WTC11 (cell line): ENCODE measurements at regions not wholly inside any gene's neighbourhood (a gene's known extent, or its start where the extent isn't known, plus 50 kb on each side); places are given as distances from the start of the nearest gene placed in this dataset.

Experiments used
- GTF2I ChIP-seq: fragments of 250-450 bp; sonication (Bioruptor Pico); conservative IDR thresholded peaks from 2 replicates; pipeline ENCODE4 v1.4.0; 2021; ENCODE audit warnings: mild to moderate bottlenecking
- TCF7 ChIP-seq: sonication (generic); formaldehyde crosslinking; IDR thresholded peaks from 2 replicates; pipeline ENCODE4 v1.8.0; 2022; ENCODE audit warnings: mild to moderate bottlenecking, low read depth, missing genetic modification reagents, moderate library complexity
- ZNF121 ChIP-seq: sonication (generic); formaldehyde crosslinking; IDR thresholded peaks from 2 replicates; pipeline ENCODE4 v1.8.0; 2023; ENCODE audit warnings: missing genetic modification reagents
- TF ChIP-seq, protein P1 (sequence below): sonication (generic); formaldehyde crosslinking; IDR thresholded peaks from 2 replicates; pipeline ENCODE4 v1.8.0; 2023; ENCODE audit warnings: missing genetic modification reagents, mild to moderate bottlenecking, borderline replicate concordance
- TF ChIP-seq, protein P2 (sequence below): sonication (generic); formaldehyde crosslinking; IDR thresholded peaks from 2 replicates; pipeline ENCODE4 v1.8.0; 2023; ENCODE audit warnings: mild to moderate bottlenecking, missing genetic modification reagents
- TF ChIP-seq, protein P3 (sequence below): sonication (generic); formaldehyde crosslinking; IDR thresholded peaks from 2 replicates; pipeline ENCODE4 v1.8.0; 2022; ENCODE audit warnings: mild to moderate bottlenecking, missing genetic modification reagents
- TF ChIP-seq, protein P4 (sequence below): sonication (generic); formaldehyde crosslinking; IDR thresholded peaks from 2 replicates; pipeline ENCODE4 v1.8.0; 2022; ENCODE audit warnings: mild to moderate bottlenecking, missing genetic modification reagents
- TF ChIP-seq, protein P5 (sequence below): sonication (generic); formaldehyde crosslinking; IDR thresholded peaks from 2 replicates; pipeline ENCODE4 v1.8.1; 2022; ENCODE audit warnings: low read depth, missing genetic modification reagents, borderline replicate concordance
- TF ChIP-seq, protein P6 (sequence below): sonication (generic); formaldehyde crosslinking; IDR thresholded peaks from 2 replicates; pipeline ENCODE4 v1.8.0; 2022; ENCODE audit warnings: missing genetic modification reagents

DNA sequence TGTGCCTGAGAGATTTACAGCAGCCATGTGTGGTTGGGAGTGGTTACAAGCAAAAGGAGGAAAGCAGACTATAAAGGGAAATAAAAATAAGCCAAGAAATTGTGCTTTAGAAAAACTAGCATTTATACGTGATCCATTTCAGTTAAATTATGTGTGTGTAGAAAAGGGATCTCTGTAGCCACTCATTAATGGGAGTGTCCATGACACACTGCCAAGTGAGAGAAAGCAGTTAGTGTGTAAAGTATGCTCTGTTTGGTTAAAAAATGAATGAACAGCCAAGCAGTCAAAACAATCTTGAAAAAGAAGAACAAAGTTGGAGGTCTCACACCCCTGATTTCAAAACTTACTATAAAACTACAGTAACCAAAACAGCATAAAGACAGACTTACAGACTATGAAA lies 67.9 kb upstream of the GGTLC1 start (continued):
- TF ChIP-seq, protein P1, sequence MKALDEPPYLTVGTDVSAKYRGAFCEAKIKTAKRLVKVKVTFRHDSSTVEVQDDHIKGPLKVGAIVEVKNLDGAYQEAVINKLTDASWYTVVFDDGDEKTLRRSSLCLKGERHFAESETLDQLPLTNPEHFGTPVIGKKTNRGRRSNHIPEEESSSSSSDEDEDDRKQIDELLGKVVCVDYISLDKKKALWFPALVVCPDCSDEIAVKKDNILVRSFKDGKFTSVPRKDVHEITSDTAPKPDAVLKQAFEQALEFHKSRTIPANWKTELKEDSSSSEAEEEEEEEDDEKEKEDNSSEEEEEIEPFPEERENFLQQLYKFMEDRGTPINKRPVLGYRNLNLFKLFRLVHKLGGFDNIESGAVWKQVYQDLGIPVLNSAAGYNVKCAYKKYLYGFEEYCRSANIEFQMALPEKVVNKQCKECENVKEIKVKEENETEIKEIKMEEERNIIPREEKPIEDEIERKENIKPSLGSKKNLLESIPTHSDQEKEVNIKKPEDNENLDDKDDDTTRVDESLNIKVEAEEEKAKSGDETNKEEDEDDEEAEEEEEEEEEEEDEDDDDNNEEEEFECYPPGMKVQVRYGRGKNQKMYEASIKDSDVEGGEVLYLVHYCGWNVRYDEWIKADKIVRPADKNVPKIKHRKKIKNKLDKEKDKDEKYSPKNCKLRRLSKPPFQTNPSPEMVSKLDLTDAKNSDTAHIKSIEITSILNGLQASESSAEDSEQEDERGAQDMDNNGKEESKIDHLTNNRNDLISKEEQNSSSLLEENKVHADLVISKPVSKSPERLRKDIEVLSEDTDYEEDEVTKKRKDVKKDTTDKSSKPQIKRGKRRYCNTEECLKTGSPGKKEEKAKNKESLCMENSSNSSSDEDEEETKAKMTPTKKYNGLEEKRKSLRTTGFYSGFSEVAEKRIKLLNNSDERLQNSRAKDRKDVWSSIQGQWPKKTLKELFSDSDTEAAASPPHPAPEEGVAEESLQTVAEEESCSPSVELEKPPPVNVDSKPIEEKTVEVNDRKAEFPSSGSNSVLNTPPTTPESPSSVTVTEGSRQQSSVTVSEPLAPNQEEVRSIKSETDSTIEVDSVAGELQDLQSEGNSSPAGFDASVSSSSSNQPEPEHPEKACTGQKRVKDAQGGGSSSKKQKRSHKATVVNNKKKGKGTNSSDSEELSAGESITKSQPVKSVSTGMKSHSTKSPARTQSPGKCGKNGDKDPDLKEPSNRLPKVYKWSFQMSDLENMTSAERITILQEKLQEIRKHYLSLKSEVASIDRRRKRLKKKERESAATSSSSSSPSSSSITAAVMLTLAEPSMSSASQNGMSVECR (CRISPR knock-in tag): no peak
- TF ChIP-seq GTF2I (CRISPR knock-in tag): no peak
- TF ChIP-seq, protein P2, sequence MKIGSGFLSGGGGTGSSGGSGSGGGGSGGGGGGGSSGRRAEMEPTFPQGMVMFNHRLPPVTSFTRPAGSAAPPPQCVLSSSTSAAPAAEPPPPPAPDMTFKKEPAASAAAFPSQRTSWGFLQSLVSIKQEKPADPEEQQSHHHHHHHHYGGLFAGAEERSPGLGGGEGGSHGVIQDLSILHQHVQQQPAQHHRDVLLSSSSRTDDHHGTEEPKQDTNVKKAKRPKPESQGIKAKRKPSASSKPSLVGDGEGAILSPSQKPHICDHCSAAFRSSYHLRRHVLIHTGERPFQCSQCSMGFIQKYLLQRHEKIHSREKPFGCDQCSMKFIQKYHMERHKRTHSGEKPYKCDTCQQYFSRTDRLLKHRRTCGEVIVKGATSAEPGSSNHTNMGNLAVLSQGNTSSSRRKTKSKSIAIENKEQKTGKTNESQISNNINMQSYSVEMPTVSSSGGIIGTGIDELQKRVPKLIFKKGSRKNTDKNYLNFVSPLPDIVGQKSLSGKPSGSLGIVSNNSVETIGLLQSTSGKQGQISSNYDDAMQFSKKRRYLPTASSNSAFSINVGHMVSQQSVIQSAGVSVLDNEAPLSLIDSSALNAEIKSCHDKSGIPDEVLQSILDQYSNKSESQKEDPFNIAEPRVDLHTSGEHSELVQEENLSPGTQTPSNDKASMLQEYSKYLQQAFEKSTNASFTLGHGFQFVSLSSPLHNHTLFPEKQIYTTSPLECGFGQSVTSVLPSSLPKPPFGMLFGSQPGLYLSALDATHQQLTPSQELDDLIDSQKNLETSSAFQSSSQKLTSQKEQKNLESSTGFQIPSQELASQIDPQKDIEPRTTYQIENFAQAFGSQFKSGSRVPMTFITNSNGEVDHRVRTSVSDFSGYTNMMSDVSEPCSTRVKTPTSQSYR (CRISPR knock-in tag): no peak
- TF ChIP-seq, protein P3, sequence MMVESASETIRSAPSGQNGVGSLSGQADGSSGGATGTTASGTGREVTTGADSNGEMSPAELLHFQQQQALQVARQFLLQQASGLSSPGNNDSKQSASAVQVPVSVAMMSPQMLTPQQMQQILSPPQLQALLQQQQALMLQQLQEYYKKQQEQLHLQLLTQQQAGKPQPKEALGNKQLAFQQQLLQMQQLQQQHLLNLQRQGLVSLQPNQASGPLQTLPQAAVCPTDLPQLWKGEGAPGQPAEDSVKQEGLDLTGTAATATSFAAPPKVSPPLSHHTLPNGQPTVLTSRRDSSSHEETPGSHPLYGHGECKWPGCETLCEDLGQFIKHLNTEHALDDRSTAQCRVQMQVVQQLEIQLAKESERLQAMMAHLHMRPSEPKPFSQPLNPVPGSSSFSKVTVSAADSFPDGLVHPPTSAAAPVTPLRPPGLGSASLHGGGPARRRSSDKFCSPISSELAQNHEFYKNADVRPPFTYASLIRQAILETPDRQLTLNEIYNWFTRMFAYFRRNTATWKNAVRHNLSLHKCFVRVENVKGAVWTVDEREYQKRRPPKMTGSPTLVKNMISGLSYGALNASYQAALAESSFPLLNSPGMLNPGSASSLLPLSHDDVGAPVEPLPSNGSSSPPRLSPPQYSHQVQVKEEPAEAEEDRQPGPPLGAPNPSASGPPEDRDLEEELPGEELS (CRISPR knock-in tag): no peak
- TF ChIP-seq TCF7 (CRISPR knock-in tag): no peak
- no peak for TF ChIP-seq ZNF121 (CRISPR knock-in tag)
- TF ChIP-seq, protein P4, sequence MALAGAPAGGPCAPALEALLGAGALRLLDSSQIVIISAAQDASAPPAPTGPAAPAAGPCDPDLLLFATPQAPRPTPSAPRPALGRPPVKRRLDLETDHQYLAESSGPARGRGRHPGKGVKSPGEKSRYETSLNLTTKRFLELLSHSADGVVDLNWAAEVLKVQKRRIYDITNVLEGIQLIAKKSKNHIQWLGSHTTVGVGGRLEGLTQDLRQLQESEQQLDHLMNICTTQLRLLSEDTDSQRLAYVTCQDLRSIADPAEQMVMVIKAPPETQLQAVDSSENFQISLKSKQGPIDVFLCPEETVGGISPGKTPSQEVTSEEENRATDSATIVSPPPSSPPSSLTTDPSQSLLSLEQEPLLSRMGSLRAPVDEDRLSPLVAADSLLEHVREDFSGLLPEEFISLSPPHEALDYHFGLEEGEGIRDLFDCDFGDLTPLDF: no peak
- TF ChIP-seq, protein P5, sequence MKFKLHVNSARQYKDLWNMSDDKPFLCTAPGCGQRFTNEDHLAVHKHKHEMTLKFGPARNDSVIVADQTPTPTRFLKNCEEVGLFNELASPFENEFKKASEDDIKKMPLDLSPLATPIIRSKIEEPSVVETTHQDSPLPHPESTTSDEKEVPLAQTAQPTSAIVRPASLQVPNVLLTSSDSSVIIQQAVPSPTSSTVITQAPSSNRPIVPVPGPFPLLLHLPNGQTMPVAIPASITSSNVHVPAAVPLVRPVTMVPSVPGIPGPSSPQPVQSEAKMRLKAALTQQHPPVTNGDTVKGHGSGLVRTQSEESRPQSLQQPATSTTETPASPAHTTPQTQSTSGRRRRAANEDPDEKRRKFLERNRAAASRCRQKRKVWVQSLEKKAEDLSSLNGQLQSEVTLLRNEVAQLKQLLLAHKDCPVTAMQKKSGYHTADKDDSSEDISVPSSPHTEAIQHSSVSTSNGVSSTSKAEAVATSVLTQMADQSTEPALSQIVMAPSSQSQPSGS (CRISPR knock-in tag): no peak
- TF ChIP-seq, protein P6, sequence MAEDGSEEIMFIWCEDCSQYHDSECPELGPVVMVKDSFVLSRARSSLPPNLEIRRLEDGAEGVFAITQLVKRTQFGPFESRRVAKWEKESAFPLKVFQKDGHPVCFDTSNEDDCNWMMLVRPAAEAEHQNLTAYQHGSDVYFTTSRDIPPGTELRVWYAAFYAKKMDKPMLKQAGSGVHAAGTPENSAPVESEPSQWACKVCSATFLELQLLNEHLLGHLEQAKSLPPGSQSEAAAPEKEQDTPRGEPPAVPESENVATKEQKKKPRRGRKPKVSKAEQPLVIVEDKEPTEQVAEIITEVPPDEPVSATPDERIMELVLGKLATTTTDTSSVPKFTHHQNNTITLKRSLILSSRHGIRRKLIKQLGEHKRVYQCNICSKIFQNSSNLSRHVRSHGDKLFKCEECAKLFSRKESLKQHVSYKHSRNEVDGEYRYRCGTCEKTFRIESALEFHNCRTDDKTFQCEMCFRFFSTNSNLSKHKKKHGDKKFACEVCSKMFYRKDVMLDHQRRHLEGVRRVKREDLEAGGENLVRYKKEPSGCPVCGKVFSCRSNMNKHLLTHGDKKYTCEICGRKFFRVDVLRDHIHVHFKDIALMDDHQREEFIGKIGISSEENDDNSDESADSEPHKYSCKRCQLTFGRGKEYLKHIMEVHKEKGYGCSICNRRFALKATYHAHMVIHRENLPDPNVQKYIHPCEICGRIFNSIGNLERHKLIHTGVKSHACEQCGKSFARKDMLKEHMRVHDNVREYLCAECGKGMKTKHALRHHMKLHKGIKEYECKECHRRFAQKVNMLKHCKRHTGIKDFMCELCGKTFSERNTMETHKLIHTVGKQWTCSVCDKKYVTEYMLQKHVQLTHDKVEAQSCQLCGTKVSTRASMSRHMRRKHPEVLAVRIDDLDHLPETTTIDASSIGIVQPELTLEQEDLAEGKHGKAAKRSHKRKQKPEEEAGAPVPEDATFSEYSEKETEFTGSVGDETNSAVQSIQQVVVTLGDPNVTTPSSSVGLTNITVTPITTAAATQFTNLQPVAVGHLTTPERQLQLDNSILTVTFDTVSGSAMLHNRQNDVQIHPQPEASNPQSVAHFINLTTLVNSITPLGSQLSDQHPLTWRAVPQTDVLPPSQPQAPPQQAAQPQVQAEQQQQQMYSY (CRISPR knock-in tag): no peak
